ENCODE measurements at regions not wholly inside any gene's neighbourhood (a gene's known extent, or its start where the extent isn't known, plus 50 kb on each side); places are given as distances from the start of the nearest gene placed in this dataset.

DNA sequence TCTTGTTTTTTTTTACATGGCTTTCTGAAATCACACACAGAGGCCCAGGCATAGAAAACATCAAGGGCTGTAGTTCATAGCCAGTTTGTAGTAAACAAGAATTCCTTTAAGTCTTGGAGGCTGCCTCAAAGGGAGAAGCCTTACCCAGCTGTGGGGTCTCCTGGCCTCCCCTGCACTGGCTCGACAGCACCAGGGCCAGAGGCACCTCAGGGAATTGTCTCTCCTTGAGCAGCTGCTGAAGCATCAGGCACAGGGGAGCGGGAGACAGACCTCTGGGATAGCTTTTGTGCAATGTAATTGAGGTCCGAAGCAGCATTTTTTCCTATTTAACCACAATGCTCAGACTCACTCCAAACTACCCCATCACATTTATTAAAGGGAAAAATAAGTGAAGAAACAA, 209.1 kb downstream of the HRH4 start:
- Mint-ChIP-seq H3K36me3 (ENCODE audit: low read depth) (no peaks in the 10 kb centered on the region), H3K9me3 (peaks cover 2% of the 10 kb centered on the region), H3K4me3 (no peak overlapping the region), H3K4me1 (no peaks in the 10 kb centered on the region), H3K27ac (ENCODE audit: unreplicated experiment) (no peak overlapping the region), H3K27me3 (ENCODE audit: low read depth) (no peaks in the 10 kb centered on the region)
- no peak for DNase-seq (ENCODE audit: low read depth, low spot score)
- TF ChIP-seq, protein P1, sequence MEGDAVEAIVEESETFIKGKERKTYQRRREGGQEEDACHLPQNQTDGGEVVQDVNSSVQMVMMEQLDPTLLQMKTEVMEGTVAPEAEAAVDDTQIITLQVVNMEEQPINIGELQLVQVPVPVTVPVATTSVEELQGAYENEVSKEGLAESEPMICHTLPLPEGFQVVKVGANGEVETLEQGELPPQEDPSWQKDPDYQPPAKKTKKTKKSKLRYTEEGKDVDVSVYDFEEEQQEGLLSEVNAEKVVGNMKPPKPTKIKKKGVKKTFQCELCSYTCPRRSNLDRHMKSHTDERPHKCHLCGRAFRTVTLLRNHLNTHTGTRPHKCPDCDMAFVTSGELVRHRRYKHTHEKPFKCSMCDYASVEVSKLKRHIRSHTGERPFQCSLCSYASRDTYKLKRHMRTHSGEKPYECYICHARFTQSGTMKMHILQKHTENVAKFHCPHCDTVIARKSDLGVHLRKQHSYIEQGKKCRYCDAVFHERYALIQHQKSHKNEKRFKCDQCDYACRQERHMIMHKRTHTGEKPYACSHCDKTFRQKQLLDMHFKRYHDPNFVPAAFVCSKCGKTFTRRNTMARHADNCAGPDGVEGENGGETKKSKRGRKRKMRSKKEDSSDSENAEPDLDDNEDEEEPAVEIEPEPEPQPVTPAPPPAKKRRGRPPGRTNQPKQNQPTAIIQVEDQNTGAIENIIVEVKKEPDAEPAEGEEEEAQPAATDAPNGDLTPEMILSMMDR (conservative IDR thresholded peaks at IDR 0.05), result no peak

DNA sequence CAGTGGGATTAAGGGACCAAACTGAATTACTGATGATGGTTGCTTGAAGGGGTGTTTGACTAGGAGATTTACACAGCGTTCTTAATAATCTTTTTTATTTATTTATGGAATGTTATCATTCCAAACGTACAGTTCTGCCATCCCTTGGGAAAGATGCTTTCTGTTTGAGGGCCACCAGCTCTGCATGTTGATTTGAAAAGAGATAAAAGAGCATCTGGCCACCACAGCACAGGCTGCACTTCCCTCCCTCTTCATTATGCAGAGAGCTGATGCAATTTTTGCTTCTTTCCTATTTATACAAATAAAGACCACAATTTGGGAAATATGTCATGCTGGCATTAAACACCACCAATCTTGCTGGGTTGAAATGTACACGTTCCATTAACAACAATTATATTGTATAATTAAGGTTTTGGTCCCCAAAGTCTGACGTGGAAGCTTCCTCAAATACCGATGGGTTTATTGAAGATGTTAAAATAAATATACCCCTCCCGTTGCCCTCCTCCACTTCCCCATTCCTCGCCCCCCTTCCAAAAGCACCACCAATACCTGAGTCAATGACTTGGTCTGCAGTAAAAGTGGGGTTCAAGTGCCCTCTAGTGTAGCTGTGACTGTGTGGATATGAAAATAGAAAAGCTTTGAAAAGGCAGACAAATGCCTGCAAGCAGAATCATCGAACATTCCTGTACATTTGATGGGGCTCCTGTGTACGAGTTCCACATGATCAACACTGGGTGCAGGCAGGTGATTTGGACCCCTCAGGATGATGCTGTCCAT, 211.9 kb downstream of the HRH4 start:
- Mint-ChIP-seq H3K27ac (ENCODE audit: unreplicated experiment) (no peak overlapping the region), H3K27me3 (ENCODE audit: low read depth) (no peaks in the 10 kb centered on the region), H3K4me1 (no peaks in the 10 kb centered on the region)

DNA sequence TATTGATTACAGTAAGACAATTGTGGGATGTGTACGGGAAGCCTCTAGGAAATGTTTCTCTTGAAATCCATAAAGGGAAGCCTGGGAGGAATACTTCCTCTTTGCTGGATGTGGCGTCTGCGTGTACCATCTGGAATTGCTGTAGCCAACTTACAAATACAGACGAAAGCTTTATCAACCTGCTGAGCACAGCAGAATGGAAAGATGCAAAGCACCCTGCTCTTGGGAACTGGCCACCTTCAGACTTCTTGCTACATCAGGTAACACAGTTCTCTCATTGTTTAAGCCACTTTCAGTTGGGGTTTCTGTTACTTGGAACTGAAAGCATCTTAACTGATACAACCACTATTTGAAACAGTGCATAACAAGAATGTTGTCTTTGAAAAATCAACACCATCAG, 213.8 kb downstream of the HRH4 start:
- H3K4me3 Mint-ChIP-seq, result no peak overlapping the region
- peaks cover 2% of the 10 kb centered on the region for H3K9me3 Mint-ChIP-seq
- no peak overlapping the region for H3K27ac Mint-ChIP-seq (ENCODE audit: unreplicated experiment)
- DNase-seq (ENCODE audit: low read depth, low spot score), result no peak
- TF ChIP-seq, protein P1 (conservative IDR thresholded peaks at IDR 0.05), result no peak
- peaks cover 10% of the 10 kb centered on the region for H3K4me1 Mint-ChIP-seq
- H3K27me3 Mint-ChIP-seq (ENCODE audit: low read depth), result no peaks in the 10 kb centered on the region
- no peaks in the 10 kb centered on the region for H3K36me3 Mint-ChIP-seq (ENCODE audit: low read depth)

More for the DNA sequence above, 211.9 kb downstream of the HRH4 start:
- no peak overlapping the region for H3K4me3 Mint-ChIP-seq
- no peaks in the 10 kb centered on the region for H3K9me3 Mint-ChIP-seq
- TF ChIP-seq, protein P1 (conservative IDR thresholded peaks at IDR 0.05), result no peak
- no peaks in the 10 kb centered on the region for H3K36me3 Mint-ChIP-seq (ENCODE audit: low read depth)
- DNase-seq (ENCODE audit: low read depth, low spot score), result no peak

DNA sequence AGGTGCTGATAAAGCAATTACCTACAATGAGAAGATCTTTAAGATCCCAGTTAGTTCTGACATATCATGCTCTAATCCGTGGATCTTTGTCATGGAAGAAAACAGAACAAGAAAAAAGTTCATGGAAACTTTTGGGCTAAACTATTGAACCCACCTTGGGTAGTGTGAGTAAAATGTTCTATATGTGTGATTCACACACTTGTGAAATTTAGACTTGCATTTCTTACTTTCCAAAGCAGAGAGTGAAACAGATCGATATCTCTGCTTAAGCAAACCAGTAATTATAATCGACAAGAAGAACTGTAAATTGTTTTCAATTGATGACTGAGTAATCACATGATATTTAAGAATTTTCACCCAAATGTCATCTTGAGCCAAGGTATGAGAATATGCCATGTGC, 214.2 kb downstream of the HRH4 start:
- Mint-ChIP-seq H3K36me3 (ENCODE audit: low read depth) (no peaks in the 10 kb centered on the region), H3K27me3 (ENCODE audit: low read depth) (no peaks in the 10 kb centered on the region), H3K27ac (ENCODE audit: unreplicated experiment) (no peak overlapping the region), H3K4me3 (no peak overlapping the region), H3K9me3 (peaks cover 2% of the 10 kb centered on the region), H3K4me1 (peaks cover 12% of the 10 kb centered on the region)
- no peak for DNase-seq (ENCODE audit: low read depth, low spot score)
- TF ChIP-seq, protein P1 (conservative IDR thresholded peaks at IDR 0.05), result no peak

DNA sequence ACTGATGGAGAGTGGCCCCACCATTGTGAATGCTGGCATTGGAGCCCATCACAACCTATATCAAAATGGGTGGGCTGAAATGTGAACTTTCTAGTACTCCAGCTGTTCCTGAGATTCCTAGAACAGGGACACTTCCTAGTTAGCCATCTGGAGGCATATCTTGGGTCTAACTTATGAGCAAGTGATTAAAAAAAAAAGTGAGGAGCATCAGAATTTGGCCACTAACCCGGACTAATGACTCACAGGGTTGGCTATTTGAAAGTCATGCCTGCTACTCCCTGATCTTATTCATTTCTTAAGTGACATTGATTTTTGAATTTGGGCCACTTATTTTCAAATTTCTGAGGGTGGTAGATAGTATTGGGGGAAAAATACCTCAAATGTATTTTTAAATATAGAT, 216.6 kb downstream of the HRH4 start:
- H3K36me3 Mint-ChIP-seq (ENCODE audit: low read depth), result no peaks in the 10 kb centered on the region
- no peak overlapping the region for H3K27ac Mint-ChIP-seq (ENCODE audit: unreplicated experiment)
- H3K9me3 Mint-ChIP-seq, result peaks cover 10% of the 10 kb centered on the region
- peaks cover 12% of the 10 kb centered on the region for H3K4me1 Mint-ChIP-seq
- H3K4me3 Mint-ChIP-seq, result no peak overlapping the region
- no peaks in the 10 kb centered on the region for H3K27me3 Mint-ChIP-seq (ENCODE audit: low read depth)
- TF ChIP-seq, protein P1 (conservative IDR thresholded peaks at IDR 0.05), result no peak
- DNase-seq (ENCODE audit: low read depth, low spot score), result no peak

Measured in neural crest cell (in vitro differentiated cells).